ENCODE measurements at regions not wholly inside any gene's neighbourhood (a gene's known extent, or its start where the extent isn't known, plus 50 kb on each side); places are given as distances from the start of the nearest gene placed in this dataset.

DNA sequence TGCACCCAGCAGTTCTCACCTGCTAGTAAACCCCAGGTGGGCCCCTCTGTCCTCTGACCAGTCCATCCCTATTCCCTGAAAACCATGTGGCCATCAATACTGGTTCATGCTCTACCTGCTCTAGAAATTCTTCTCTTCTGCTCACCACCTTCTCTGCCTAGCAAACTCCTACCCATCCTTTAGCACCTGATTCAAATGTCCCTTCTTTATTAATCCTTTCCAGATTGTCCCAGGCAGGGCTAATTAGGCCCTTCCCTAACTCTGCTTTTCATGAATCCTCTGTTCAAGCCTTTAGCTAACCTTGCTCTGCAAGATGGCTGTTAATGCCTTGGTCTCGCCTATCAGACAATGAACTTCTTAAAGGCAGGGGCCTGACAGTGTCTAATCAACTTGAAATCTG lies 62.1 kb upstream of the TRABD2B start:
- Histone ChIP-seq H2AFZ (no peak overlapping the region), H3K4me1 (no peaks in the 10 kb centered on the region), H3K79me2 (no peaks in the 10 kb centered on the region), H3K9ac (no peak overlapping the region), H3K27me3 (ENCODE audit: control insufficient read depth, insufficient read depth, low read length) (no peaks in the 10 kb centered on the region), H3K4me3 (ENCODE audit: low read depth, low read length) (no peak overlapping the region), H3K27ac (no peak overlapping the region), H3K9me3 (ENCODE audit: control insufficient read depth, low read length) (no peaks in the 10 kb centered on the region), H3K36me3 (ENCODE audit: control insufficient read depth, insufficient read depth, low read length) (no peaks in the 10 kb centered on the region), H3K4me2 (ENCODE audit: low read length) (no peak overlapping the region)
- TF ChIP-seq, protein P1, sequence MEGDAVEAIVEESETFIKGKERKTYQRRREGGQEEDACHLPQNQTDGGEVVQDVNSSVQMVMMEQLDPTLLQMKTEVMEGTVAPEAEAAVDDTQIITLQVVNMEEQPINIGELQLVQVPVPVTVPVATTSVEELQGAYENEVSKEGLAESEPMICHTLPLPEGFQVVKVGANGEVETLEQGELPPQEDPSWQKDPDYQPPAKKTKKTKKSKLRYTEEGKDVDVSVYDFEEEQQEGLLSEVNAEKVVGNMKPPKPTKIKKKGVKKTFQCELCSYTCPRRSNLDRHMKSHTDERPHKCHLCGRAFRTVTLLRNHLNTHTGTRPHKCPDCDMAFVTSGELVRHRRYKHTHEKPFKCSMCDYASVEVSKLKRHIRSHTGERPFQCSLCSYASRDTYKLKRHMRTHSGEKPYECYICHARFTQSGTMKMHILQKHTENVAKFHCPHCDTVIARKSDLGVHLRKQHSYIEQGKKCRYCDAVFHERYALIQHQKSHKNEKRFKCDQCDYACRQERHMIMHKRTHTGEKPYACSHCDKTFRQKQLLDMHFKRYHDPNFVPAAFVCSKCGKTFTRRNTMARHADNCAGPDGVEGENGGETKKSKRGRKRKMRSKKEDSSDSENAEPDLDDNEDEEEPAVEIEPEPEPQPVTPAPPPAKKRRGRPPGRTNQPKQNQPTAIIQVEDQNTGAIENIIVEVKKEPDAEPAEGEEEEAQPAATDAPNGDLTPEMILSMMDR (IDR thresholded peaks at IDR 0.05): no peak

DNA sequence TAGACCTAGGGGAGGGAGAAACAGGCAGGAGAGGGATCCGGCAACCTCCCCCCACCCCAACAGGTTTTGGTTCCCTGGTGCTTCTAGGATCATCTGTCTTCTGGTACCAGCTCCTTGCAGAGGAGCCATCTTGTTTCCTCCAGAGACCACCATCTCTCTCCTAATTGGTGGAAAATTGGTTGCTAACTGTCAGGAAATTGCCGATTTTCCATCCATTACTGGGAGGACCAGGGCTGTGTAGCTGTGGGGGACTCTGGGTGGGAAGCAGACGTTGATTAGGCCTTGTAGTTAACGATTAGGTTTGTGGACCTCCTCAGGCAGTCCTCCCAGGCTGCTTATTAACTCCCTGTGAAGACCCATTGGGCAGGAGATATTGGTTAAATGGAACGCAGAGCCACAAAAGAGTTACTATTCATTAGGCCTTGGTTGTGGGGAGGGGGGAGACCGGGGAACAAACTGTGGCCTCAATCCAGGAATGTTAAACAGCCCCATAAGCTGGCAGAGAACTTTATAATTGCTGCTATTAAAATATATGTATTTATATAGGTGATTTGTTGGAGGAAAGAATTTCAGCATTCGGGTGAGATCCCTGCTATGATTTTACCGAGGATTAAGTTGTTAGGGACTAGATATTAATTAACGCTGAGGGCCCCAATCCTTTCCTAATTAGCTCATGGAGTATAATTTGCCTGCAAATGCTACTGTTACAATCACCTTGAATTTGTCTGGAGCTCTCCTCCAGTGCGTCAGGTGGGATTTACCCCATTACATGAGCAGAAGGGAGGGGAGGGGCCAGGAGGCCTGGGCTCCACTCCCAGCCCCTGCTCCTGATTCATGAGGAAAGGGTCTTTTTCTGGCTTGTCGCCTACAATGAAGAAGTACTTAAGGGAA lies 61.2 kb upstream of the TRABD2B start:
- H3K4me2 ChIP-seq (ENCODE audit: low read length): no peak overlapping the region
- no peaks in the 10 kb centered on the region for H3K79me2 ChIP-seq
- no peak overlapping the region for H2AFZ ChIP-seq
- H3K4me1 ChIP-seq: no peaks in the 10 kb centered on the region
- no peaks in the 10 kb centered on the region for H3K9me3 ChIP-seq (ENCODE audit: control insufficient read depth, low read length)
- TF ChIP-seq, protein P1 (IDR thresholded peaks at IDR 0.05): no peak
- H3K36me3 ChIP-seq (ENCODE audit: control insufficient read depth, insufficient read depth, low read length): no peaks in the 10 kb centered on the region
- H3K9ac ChIP-seq: no peak overlapping the region
- H3K4me3 ChIP-seq (ENCODE audit: low read depth, low read length): no peak overlapping the region
- no peaks in the 10 kb centered on the region for H3K27me3 ChIP-seq (ENCODE audit: control insufficient read depth, insufficient read depth, low read length)
- no peak overlapping the region for H3K27ac ChIP-seq

DNA sequence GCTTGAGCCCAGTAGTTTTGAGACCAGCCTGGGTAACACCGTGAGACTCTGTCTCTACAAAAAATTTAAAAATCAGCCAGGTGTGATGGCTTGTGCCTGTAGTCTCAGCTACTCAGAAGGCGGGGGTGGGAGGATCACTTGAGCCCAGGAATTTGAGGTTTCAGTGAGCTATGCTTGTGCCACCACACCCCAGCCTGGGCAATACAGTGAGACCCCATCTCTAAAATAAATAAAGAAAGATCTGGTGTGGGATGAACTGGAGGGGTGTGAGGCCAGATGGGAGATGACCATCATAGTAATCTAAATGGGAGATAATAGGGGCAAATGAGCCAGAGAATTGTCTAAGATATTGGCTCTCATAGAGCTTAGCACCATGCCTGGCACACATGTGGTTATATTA lies 60.1 kb upstream of the TRABD2B start:
- Histone ChIP-seq H3K4me2 (ENCODE audit: low read length) (no peak overlapping the region), H3K79me2 (no peaks in the 10 kb centered on the region)
- TF ChIP-seq, protein P1 (IDR thresholded peaks at IDR 0.05): no peak

DNA sequence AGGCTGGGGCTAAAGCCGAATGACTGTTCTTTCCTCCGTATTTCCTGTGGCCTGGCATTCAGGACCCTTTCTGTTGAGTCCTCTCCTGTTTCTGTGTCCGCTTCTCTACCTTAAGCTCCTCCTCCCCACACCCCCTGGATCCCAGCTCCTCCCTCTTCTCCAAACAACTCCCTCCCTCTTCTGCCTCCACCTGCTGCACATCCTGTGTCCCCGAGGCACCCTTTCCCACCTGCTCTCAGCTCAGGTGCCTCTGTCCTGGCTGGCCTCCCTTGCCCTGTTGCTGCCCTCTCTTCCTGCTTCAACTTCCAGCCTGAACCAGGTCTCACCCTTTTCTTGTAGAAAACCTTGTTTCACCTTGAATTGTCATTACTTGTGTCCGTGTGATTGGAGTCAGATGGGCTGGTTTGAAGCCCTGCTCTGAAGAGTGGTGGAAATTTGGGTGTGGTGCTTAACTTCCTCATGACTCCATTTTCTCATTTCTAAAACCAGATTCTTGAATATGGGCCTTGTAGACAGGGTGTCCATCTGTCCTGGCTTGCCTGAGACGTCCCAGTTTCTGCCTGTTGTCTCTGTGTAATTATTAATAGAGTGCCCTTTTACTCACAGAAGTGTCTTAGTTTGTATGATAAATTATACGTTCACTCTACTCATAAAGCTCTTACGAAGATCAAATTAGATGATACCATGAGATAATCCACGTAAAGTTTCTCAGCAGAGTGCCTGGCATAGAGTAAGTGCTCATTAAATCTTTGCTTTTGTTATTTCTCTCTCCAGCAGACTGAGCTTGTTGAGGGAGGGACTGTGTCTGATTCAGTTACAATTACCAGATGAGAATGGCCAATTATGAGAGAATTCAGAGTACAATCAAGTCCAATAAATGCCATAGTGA lies 58.9 kb upstream of the TRABD2B start:
- Histone ChIP-seq H3K36me3 (ENCODE audit: control insufficient read depth, insufficient read depth, low read length) (no peaks in the 10 kb centered on the region), H3K27ac (no peak overlapping the region), H3K9me3 (ENCODE audit: control insufficient read depth, low read length) (no peaks in the 10 kb centered on the region), H2AFZ (no peak overlapping the region), H3K4me3 (ENCODE audit: low read depth, low read length) (no peak overlapping the region), H3K4me2 (ENCODE audit: low read length) (no peak overlapping the region), H3K27me3 (ENCODE audit: control insufficient read depth, insufficient read depth, low read length) (no peaks in the 10 kb centered on the region), H3K9ac (no peak overlapping the region), H3K79me2 (no peaks in the 10 kb centered on the region), H3K4me1 (no peaks in the 10 kb centered on the region)
- TF ChIP-seq, protein P1 (IDR thresholded peaks at IDR 0.05): no peak

More for the DNA sequence above, 60.1 kb upstream of the TRABD2B start:
- no peaks in the 10 kb centered on the region for H3K9me3 ChIP-seq (ENCODE audit: control insufficient read depth, low read length)
- H3K36me3 ChIP-seq (ENCODE audit: control insufficient read depth, insufficient read depth, low read length): no peaks in the 10 kb centered on the region
- no peak overlapping the region for H2AFZ ChIP-seq
- no peak overlapping the region for H3K4me3 ChIP-seq (ENCODE audit: low read depth, low read length)
- H3K27ac ChIP-seq: no peak overlapping the region
- no peaks in the 10 kb centered on the region for H3K4me1 ChIP-seq
- no peak overlapping the region for H3K9ac ChIP-seq
- H3K27me3 ChIP-seq (ENCODE audit: control insufficient read depth, insufficient read depth, low read length): no peaks in the 10 kb centered on the region
